H1 (cell line): ENCODE measurements at regions not wholly inside any gene's neighbourhood (a gene's known extent, or its start where the extent isn't known, plus 50 kb on each side); places are given as distances from the start of the nearest gene placed in this dataset.

Experiments used
- CTCF ChIA-PET: fragments of 300-600 bp; sonication (Branson Sonifier 250); formaldehyde crosslinking; loops from one replicate; lab custom pipeline; 2021; ENCODE audit not compliant: partially characterized antibody; lab: Charles Lee
- POLR2A ChIA-PET: fragments of 300-600 bp; sonication (Branson Sonifier 250); formaldehyde crosslinking; loops from one replicate; lab custom pipeline; 2021; ENCODE audit warnings: inconsistent platforms; ENCODE audit not compliant: partially characterized antibody; lab: Charles Lee
- DNase-seq, 2 experiments: peaks; one replicate each; pipeline versions ENCODE4 v3.0.0 to v3.0.0-alpha.2; 2010 to 2022; ENCODE audit warnings: low spot score in 2 of 2, low read depth in 1 of 2, mixed read lengths in 1 of 2
- FAIRE-seq: peaks from 2 replicates; lab custom pipeline; 2011; peaks lifted over from hg19 to GRCh38; lab: Jason Lieb, UNC
- H2AFZ ChIP-seq: 2 replicates; pipeline ENCODE4 v1.8.1; 2012; ENCODE audit warnings: low read length, inconsistent platforms
- H2AK5ac ChIP-seq: 2 replicates; pipeline ENCODE4 v1.6.1; 2013; ENCODE audit warnings: low read depth, low read length
- H2BK120ac ChIP-seq: replicated peaks from 2 replicates; pipeline ENCODE3; 2013; ENCODE audit warnings: low read depth, low read length, inconsistent platforms
- H2BK12ac ChIP-seq: 2 replicates; pipeline ENCODE4 v1.6.1; 2013; ENCODE audit warnings: low read depth, low read length
- H2BK15ac ChIP-seq: 2 replicates; pipeline ENCODE4 v1.6.1; 2013; ENCODE audit warnings: low read length
- H2BK20ac ChIP-seq: 2 replicates; pipeline ENCODE4 v1.6.1; 2013; ENCODE audit warnings: low read length
- H2BK5ac ChIP-seq: 2 replicates; pipeline ENCODE4 v1.6.1; 2013; ENCODE audit warnings: low read depth, low read length
- H3K14ac ChIP-seq: 2 replicates; pipeline ENCODE4 v1.6.1; 2013; ENCODE audit warnings: inconsistent platforms; ENCODE audit not compliant: insufficient read length
- H3K18ac ChIP-seq: 2 replicates; pipeline ENCODE4 v1.6.1; 2013; ENCODE audit warnings: low read length; ENCODE audit errors: extremely low read depth
- H3K23ac ChIP-seq: 2 replicates; pipeline ENCODE4 v1.6.1; 2013; ENCODE audit warnings: inconsistent platforms; ENCODE audit not compliant: insufficient read length
- H3K23me2 ChIP-seq: 2 replicates; pipeline ENCODE4 v1.6.1; 2013; ENCODE audit warnings: low read depth, low read length
- H3K27ac ChIP-seq: 2 replicates; pipeline ENCODE4 v1.6.1; 2011; ENCODE audit warnings: low read depth, low read length, inconsistent platforms
- H3K27me3 ChIP-seq, 4 experiments: replicated peaks in 1 of 4; 1 replicate in 1 of 4; 2 replicates in 3 of 4; pipeline versions ENCODE4 v1.6.1 to v1.8.1; 2011 to 2013; ENCODE audit warnings: low read length in 3 of 4, mild to moderate bottlenecking in 3 of 4, inconsistent platforms in 2 of 4, mixed read lengths in 2 of 4, moderate library complexity in 1 of 4; ENCODE audit not compliant: control insufficient read depth in 3 of 4, insufficient read depth in 3 of 4; ENCODE audit errors: extremely low read depth in 1 of 4
- H3K36me3 ChIP-seq, 4 experiments: 2 replicates each; pipeline versions ENCODE4 v1.6.1 to v1.8.1; 2011 to 2013; ENCODE audit warnings: mild to moderate bottlenecking in 4 of 4, low read length in 3 of 4, moderate library complexity in 2 of 4, control low read depth in 1 of 4, inconsistent platforms in 1 of 4; ENCODE audit not compliant: insufficient read depth in 4 of 4, control insufficient read depth in 2 of 4
- H3K4ac ChIP-seq: replicated peaks from 2 replicates; pipeline ENCODE3; 2013; ENCODE audit warnings: low read length, low read depth, mixed read lengths, inconsistent platforms; ENCODE audit not compliant: insufficient read length
- H3K4me1 ChIP-seq, 4 experiments: replicated peaks in 1 of 4; 1 replicate in 1 of 4; 2 replicates in 3 of 4; pipeline versions ENCODE4 v1.6.1 to v1.8.1; 2011 to 2013; ENCODE audit warnings: low read length in 3 of 4, inconsistent platforms in 2 of 4, mixed read lengths in 1 of 4; ENCODE audit not compliant: insufficient read depth in 4 of 4, control insufficient read depth in 3 of 4
- H3K4me2 ChIP-seq, 2 experiments: 2 replicates each; pipeline versions ENCODE4 v1.6.1 to v1.8.1; 2011 to 2013; ENCODE audit warnings: low read depth in 2 of 2, low read length in 2 of 2, control low read depth in 1 of 2, inconsistent platforms in 1 of 2, mild to moderate bottlenecking in 1 of 2; ENCODE audit not compliant: insufficient read depth in 1 of 2
- H3K4me3 ChIP-seq, 4 experiments: fragments of 200-600, 300-600 bp in 1 of 4; sonication (generic), shearing (Covaris generic), sonication (Bioruptor Twin) in 1 of 4; 2 replicates each; pipeline versions ENCODE4 v1.5.1 to v1.8.1; 2011 to 2016; ENCODE audit warnings: low read length in 4 of 4, low read depth in 3 of 4, control low read depth in 2 of 4, inconsistent platforms in 2 of 4, mild to moderate bottlenecking in 2 of 4, mixed read lengths in 1 of 4, moderate library complexity in 1 of 4; ENCODE audit not compliant: insufficient read depth in 2 of 4; ENCODE audit errors: extremely low read depth in 1 of 4
- H3K56ac ChIP-seq: replicated peaks from 2 replicates; pipeline ENCODE3; 2013; ENCODE audit warnings: low read depth, mild to moderate bottlenecking, mixed read lengths, low read length, inconsistent platforms; ENCODE audit not compliant: insufficient read length
- H3K79me1 ChIP-seq: 2 replicates; pipeline ENCODE4 v1.6.1; 2013; ENCODE audit warnings: low read depth, low read length, control low read depth
- H3K79me2 ChIP-seq, 2 experiments: 2 replicates each; pipeline versions ENCODE4 v1.6.1 to v1.8.1; 2012 to 2013; ENCODE audit warnings: low read length in 2 of 2, mild to moderate bottlenecking in 2 of 2, inconsistent platforms in 1 of 2; ENCODE audit not compliant: insufficient read depth in 2 of 2, control insufficient read depth in 1 of 2
- H3K9ac ChIP-seq, 4 experiments: replicated peaks in 1 of 4; 1 replicate in 1 of 4; 2 replicates in 3 of 4; pipeline versions ENCODE4 v1.6.1 to v1.8.1; 2011 to 2013; ENCODE audit warnings: low read depth in 3 of 4, low read length in 3 of 4, control low read depth in 2 of 4, mild to moderate bottlenecking in 2 of 4, moderate library complexity in 2 of 4, inconsistent platforms in 1 of 4; ENCODE audit errors: extremely low read depth in 1 of 4
- H3K9me3 ChIP-seq, 2 experiments: 2 replicates each; pipeline versions ENCODE4 v1.6.1 to v1.8.1; 2012 to 2013; ENCODE audit warnings: mild to moderate bottlenecking in 2 of 2, moderate library complexity in 2 of 2, control low read depth in 1 of 2, inconsistent platforms in 1 of 2, low read depth in 1 of 2, low read length in 1 of 2, mixed read lengths in 1 of 2; ENCODE audit not compliant: insufficient read depth in 2 of 2
- H4K20me1 ChIP-seq, 2 experiments: replicated peaks in 1 of 2; 2 replicates each; pipeline versions ENCODE3 to v1.8.1; 2011 to 2013; ENCODE audit warnings: inconsistent platforms in 2 of 2, low read length in 2 of 2, mild to moderate bottlenecking in 1 of 2; ENCODE audit not compliant: insufficient read depth in 2 of 2, control insufficient read depth in 1 of 2
- H4K5ac ChIP-seq: 2 replicates; pipeline ENCODE4 v1.6.1; 2013; ENCODE audit warnings: low read length, low read depth, mixed read lengths, inconsistent platforms; ENCODE audit not compliant: insufficient read length
- H4K8ac ChIP-seq: 2 replicates; pipeline ENCODE4 v1.8.0; 2013; ENCODE audit warnings: mild to moderate bottlenecking, moderate library complexity, low read length, inconsistent platforms; ENCODE audit not compliant: insufficient read depth; ENCODE audit errors: extremely low read depth
- H4K91ac ChIP-seq: replicated peaks from 2 replicates; pipeline ENCODE3; 2013; ENCODE audit warnings: low read length, mixed read lengths, inconsistent platforms; ENCODE audit not compliant: insufficient read length
- CHD1 ChIP-seq: IDR thresholded peaks from 2 replicates; pipeline ENCODE4 v1.6.1; 2012; ENCODE audit warnings: low read depth, low read length, improper control_type of control experiment
- EP300 ChIP-seq, 2 experiments: IDR thresholded peaks; 1 replicate in 1 of 2; 2 replicates in 1 of 2; pipeline ENCODE4 v1.6.1; 2011 to 2012; ENCODE audit warnings: low read depth in 2 of 2, low read length in 2 of 2, mild to moderate bottlenecking in 2 of 2, borderline replicate concordance in 1 of 2, inconsistent platforms in 1 of 2, moderate library complexity in 1 of 2
- HDAC2 ChIP-seq, 2 experiments: fragments of 300-600 bp in 1 of 2; sonication (generic) in 1 of 2; IDR thresholded peaks; 2 replicates each; pipeline ENCODE4 v1.6.1; 2011 to 2012; ENCODE audit warnings: low read depth in 2 of 2, low read length in 2 of 2, mild to moderate bottlenecking in 2 of 2, moderate library complexity in 2 of 2, borderline replicate concordance in 1 of 2, inconsistent platforms in 1 of 2
- JUN ChIP-seq: IDR thresholded peaks from 2 replicates; pipeline ENCODE4 v1.6.1; 2011; ENCODE audit warnings: low read depth, mild to moderate bottlenecking, improper control_type of control experiment, low read length
- KDM4A ChIP-seq: IDR thresholded peaks from one replicate; pipeline ENCODE4 v1.7.1; 2012; ENCODE audit warnings: low read depth, mild to moderate bottlenecking, moderate library complexity, low read length, inconsistent platforms; ENCODE audit not compliant: severe bottlenecking
- POLR2A ChIP-seq, 2 experiments: IDR thresholded peaks; 1 replicate in 1 of 2; 2 replicates in 1 of 2; pipeline ENCODE4 v1.6.1; 2011; ENCODE audit warnings: low read depth in 2 of 2, low read length in 2 of 2, mild to moderate bottlenecking in 2 of 2; ENCODE audit errors: control extremely low read depth in 1 of 2
- POU5F1 ChIP-seq: IDR thresholded peaks from 2 replicates; pipeline ENCODE4 v1.6.1; 2011; ENCODE audit warnings: low read depth, mild to moderate bottlenecking, low read length, moderate library complexity
- SAP30 ChIP-seq: fragments of 300-600 bp; sonication (generic); IDR thresholded peaks from 2 replicates; pipeline ENCODE4 v1.7.1; 2012; ENCODE audit warnings: low read length, moderate library complexity, mild to moderate bottlenecking, inconsistent platforms; ENCODE audit not compliant: insufficient read depth, insufficient replicate concordance
- SIRT6 ChIP-seq: IDR thresholded peaks from one replicate; pipeline ENCODE4 v1.7.1; 2012; ENCODE audit warnings: low read length, inconsistent platforms
- ZNF274 ChIP-seq: IDR thresholded peaks from 2 replicates; pipeline ENCODE4 v1.7.0; 2012; ENCODE audit warnings: low read length, borderline replicate concordance; ENCODE audit errors: extremely low read depth
- WGBS, 2 experiments: shearing (Covaris generic) in 1 of 2; methylation state at CpG; one replicate each; pipeline versions ENCODE4 v1.1.6 to v1.1.7; 2013 to 2015; ENCODE audit warnings: low lambda C conversion rate in 2 of 2, mixed read lengths in 2 of 2, inconsistent platforms in 1 of 2, low coverage in 1 of 2, missing lambda C conversion rate in 1 of 2; ENCODE audit not compliant: insufficient replicate concordance in 2 of 2, insufficient coverage in 1 of 2, insufficient read length in 1 of 2; ENCODE audit errors: extremely low coverage in 1 of 2, missing lambda C conversion rate in 1 of 2; 5-methylcytosine and 5-hydroxymethylcytosine counted together

- no peaks in the 10 kb centered on the region for H3K79me1 ChIP-seq
- H3K9ac ChIP-seq: no peak overlapping the region
- no peaks in the 10 kb centered on the region for H3K9me3 ChIP-seq
- no peak overlapping the region for H2BK20ac ChIP-seq
- H4K8ac ChIP-seq: no peak overlapping the region
- H3K4ac ChIP-seq: no peak overlapping the region
- no peak overlapping the region for H3K23ac ChIP-seq
- no peak overlapping the region for H3K18ac ChIP-seq
- H2BK15ac ChIP-seq: no peak overlapping the region
- FAIRE-seq: no peak
- no peak overlapping the region for H2AK5ac ChIP-seq
- no peak overlapping the region for H4K91ac ChIP-seq
- no peak overlapping the region for H2AFZ ChIP-seq
- no peak overlapping the region for H3K14ac ChIP-seq
- no peak overlapping the region for H2BK12ac ChIP-seq
- H2BK120ac ChIP-seq: no peak overlapping the region
- H3K23me2 ChIP-seq: no peaks in the 10 kb centered on the region
- H4K20me1 ChIP-seq: no peaks in the 10 kb centered on the region
- H3K79me2 ChIP-seq: no peaks in the 10 kb centered on the region
- H3K4me2 ChIP-seq: no peak overlapping the region
- H3K36me3 ChIP-seq: no peaks in the 10 kb centered on the region
- H4K5ac ChIP-seq: no peak overlapping the region
- no peak for DNase-seq
- H3K4me1 ChIP-seq: no peaks in the 10 kb centered on the region; a peak in 1 of 7 replicates
- H3K4me3 ChIP-seq: no peak overlapping the region
- 94% methylated on average over 8 of the region's 8 CpGs; no CpG with 5 or more reads in 1 of the 2 experiments for WGBS, 2 experiments
- CTCF ChIA-PET: interaction anchor here (1.1 kb wide), 1 partner anchor 13 kb away, joined by 4 read pairs; no protein-coding TSS in a partner anchor
- no peaks in the 10 kb centered on the region for H3K27me3 ChIP-seq
- H3K27ac ChIP-seq: no peak overlapping the region
- TF ChIP-seq HDAC2 (IDR thresholded peaks at IDR 0.05; ENCODE audit: borderline replicate concordance in 1 of 2, low read depth in 2 of 2, low read length in 2 of 2) (no peak), ZNF274 (no peak), POLR2A (IDR thresholded peaks at IDR 0.05; ENCODE audit: control extremely low read depth in 1 of 2, low read depth in 2 of 2, low read length in 2 of 2) (no peak), KDM4A (no peak), JUN (no peak), POU5F1 (no peak), SAP30 (no peak), SIRT6 (no peak), CHD1 (no peak), EP300 (IDR thresholded peaks at IDR 0.05; ENCODE audit: borderline replicate concordance in 1 of 2, low read depth in 2 of 2, low read length in 2 of 2) (no peak)
- H3K56ac ChIP-seq: no peak overlapping the region
- POLR2A ChIA-PET: no interaction called here
- no peak overlapping the region for H2BK5ac ChIP-seq
Measured at GRCh38 chr2:8297376-8298231, 384.3 kb upstream of the ID2 start.
